ENCODE measurements at regions not wholly inside any gene's neighbourhood (a gene's known extent, or its start where the extent isn't known, plus 50 kb on each side); places are given as distances from the start of the nearest gene placed in this dataset.
A peak's percentile ranks its signal among the peaks of the same experiment; 100 is the strongest.

GRCh38 chr3:72401005-72401545 is 447.2 kb downstream of the SHQ1 start:
- Histone ChIP-seq H3K4me1 (ENCODE audit: control insufficient read depth, insufficient read depth, low read length) (peaks cover 5% of the 10 kb centered on the region), H3K9me1 (ENCODE audit: insufficient read depth, low read length) (peaks cover 6% of the 10 kb centered on the region; the same call in 1 of the 2 replicates), H4K20me1 (ENCODE audit: insufficient read depth, low read length) (peaks cover 88% of the 10 kb centered on the region), H3K23ac (ENCODE audit: low read depth, low read length) (no peak overlapping the region), H2AK5ac (ENCODE audit: low read depth, low read length) (no peak overlapping the region), H2BK15ac (ENCODE audit: low read depth, low read length) (no peak overlapping the region), H3K27ac (ENCODE audit: insufficient read depth, low read length) (no peak overlapping the region), H3K27me3 (ENCODE audit: control insufficient read depth, insufficient read depth, low read length) (no peaks in the 10 kb centered on the region), H3K56ac (ENCODE audit: extremely low read depth, insufficient read depth, low read length) (no peak overlapping the region), H2BK120ac (ENCODE audit: low read depth, low read length) (no peak overlapping the region), H3K4me2 (ENCODE audit: low read depth, low read length) (no peak overlapping the region), H2BK20ac (ENCODE audit: low read depth, low read length) (no peak overlapping the region), H3K36me3 (ENCODE audit: control insufficient read depth, insufficient read depth, low read length) (no peaks in the 10 kb centered on the region), H3K79me1 (ENCODE audit: low read depth in 1 of 2, low read length in 2 of 2) (peaks cover 27 to 77% of the 10 kb centered on the region in 2 experiments), H2AFZ (replicated peaks; ENCODE audit: low read length, poor library complexity) (no peak overlapping the region), H3K9ac (ENCODE audit: low read depth, low read length) (no peak overlapping the region), H3K4ac (ENCODE audit: low read depth, low read length) (no peak overlapping the region), H3K9me3 (ENCODE audit: control insufficient read depth, insufficient read depth, low read length) (no peaks in the 10 kb centered on the region), H3K18ac (ENCODE audit: low read depth, low read length) (no peak overlapping the region), H2AK9ac (replicated peaks; ENCODE audit: low read depth, low read length, poor library complexity) (no peak overlapping the region), H4K8ac (ENCODE audit: low read depth in 2 of 2, low read length in 2 of 2) (no peak overlapping the region), H3K4me3 (ENCODE audit: insufficient read depth, low read depth, low read length) (no peak overlapping the region), H3K14ac (replicated peaks; ENCODE audit: low read depth, low read length) (no peak overlapping the region), H2BK5ac (ENCODE audit: low read depth, low read length, poor library complexity, severe bottlenecking) (no peak overlapping the region), H4K91ac (ENCODE audit: insufficient read depth, low read depth, low read length) (no peak overlapping the region), H4K5ac (ENCODE audit: low read depth, low read length) (no peak overlapping the region)
- POLR2A ChIA-PET (ENCODE audit: unreplicated experiment), result no interaction called here
- DNase-seq (peak; percentile 6), ATAC-seq (ENCODE audit: low read depth) (no peak)
- no TSS peak for BruUV-seq (replicated peaks)
- in situ Hi-C loops (cut with MboI; ENCODE audit: low sequenced_read_pairs), result no loop called here
- TF ChIP-seq POLR2A (IDR thresholded peaks at IDR 0.05; ENCODE audit: low read depth, low read length), result no peak
- TF ChIP-seq FOS (IDR thresholded peaks at IDR 0.05; ENCODE audit: low read depth, low read length), result no peak
- no peak for TF ChIP-seq MXI1 (IDR thresholded peaks at IDR 0.05; ENCODE audit: borderline replicate concordance, low read depth, low read length)
- no peak for TF ChIP-seq ELK1 (IDR thresholded peaks at IDR 0.05; ENCODE audit: borderline replicate concordance, low read depth, low read length)
- TF ChIP-seq, protein P1, sequence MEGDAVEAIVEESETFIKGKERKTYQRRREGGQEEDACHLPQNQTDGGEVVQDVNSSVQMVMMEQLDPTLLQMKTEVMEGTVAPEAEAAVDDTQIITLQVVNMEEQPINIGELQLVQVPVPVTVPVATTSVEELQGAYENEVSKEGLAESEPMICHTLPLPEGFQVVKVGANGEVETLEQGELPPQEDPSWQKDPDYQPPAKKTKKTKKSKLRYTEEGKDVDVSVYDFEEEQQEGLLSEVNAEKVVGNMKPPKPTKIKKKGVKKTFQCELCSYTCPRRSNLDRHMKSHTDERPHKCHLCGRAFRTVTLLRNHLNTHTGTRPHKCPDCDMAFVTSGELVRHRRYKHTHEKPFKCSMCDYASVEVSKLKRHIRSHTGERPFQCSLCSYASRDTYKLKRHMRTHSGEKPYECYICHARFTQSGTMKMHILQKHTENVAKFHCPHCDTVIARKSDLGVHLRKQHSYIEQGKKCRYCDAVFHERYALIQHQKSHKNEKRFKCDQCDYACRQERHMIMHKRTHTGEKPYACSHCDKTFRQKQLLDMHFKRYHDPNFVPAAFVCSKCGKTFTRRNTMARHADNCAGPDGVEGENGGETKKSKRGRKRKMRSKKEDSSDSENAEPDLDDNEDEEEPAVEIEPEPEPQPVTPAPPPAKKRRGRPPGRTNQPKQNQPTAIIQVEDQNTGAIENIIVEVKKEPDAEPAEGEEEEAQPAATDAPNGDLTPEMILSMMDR (conservative IDR thresholded peaks at IDR 0.05; ENCODE audit: low read depth, low read length), result no peak
- TF ChIP-seq BHLHE40 (IDR thresholded peaks at IDR 0.05; ENCODE audit: low read depth, low read length), result no peak
- no peak for TF ChIP-seq USF2 (IDR thresholded peaks at IDR 0.05; ENCODE audit: low read depth, low read length)
- TF ChIP-seq NFE2L2 (IDR thresholded peaks at IDR 0.05; ENCODE audit: low read depth, low read length), result no peak
- TF ChIP-seq MAZ (IDR thresholded peaks at IDR 0.05; ENCODE audit: borderline replicate concordance, low read depth, low read length), result no peak
- dilution Hi-C loops (cut with HindIII; ENCODE audit: low sequenced_read_pairs, unreplicated experiment), result no loop called here
- CTCF ChIA-PET, result no interaction called here
- WGBS, 2 experiments (ENCODE audit: extremely low coverage in 2 of 2, insufficient read length in 1 of 2), result no CpG with 5 or more reads among the region's 2 CpGs
- intact Hi-C loops (cut with micrococcal nuclease), result no loop called here

Data from IMR-90 (cell line).